Karpas-422 (cell line): ENCODE measurements at regions not wholly inside any gene's neighbourhood (a gene's known extent, or its start where the extent isn't known, plus 50 kb on each side); places are given as distances from the start of the nearest gene placed in this dataset.

ENCODE experiments used
- DNase-seq: peaks from one replicate; pipeline ENCODE4 v3.0.0-alpha.2; 2015
- H2AFZ ChIP-seq: fragments of 200-600 bp; sonication (generic); 2 replicates; pipeline ENCODE4 v1.6.1; 2014; ENCODE audit warnings: antibody characterized with exemption, low read length, mixed read lengths
- H3K27ac ChIP-seq: fragments of 200-600 bp; sonication (generic); 2 replicates; pipeline ENCODE4 v1.5.1; 2014; ENCODE audit warnings: mild to moderate bottlenecking, low read length, moderate library complexity
- H3K27me3 ChIP-seq: fragments of 200-600 bp; sonication (generic); 2 replicates; pipeline ENCODE4 v1.6.1; 2014; ENCODE audit warnings: low read length, mixed read lengths
- H3K36me3 ChIP-seq: fragments of 200-600 bp; sonication (generic); 2 replicates; pipeline ENCODE4 v1.6.1; 2014; ENCODE audit warnings: low read length, mixed read lengths; ENCODE audit not compliant: insufficient read depth
- H3K4me1 ChIP-seq: fragments of 200-600 bp; sonication (generic); 2 replicates; pipeline ENCODE4 v1.6.1; 2014; ENCODE audit warnings: mild to moderate bottlenecking, low read length, mixed read lengths
- H3K4me2 ChIP-seq: fragments of 200-600 bp; sonication (generic); 2 replicates; pipeline ENCODE4 v1.6.1; 2014; ENCODE audit warnings: low read length, low read depth, mild to moderate bottlenecking; ENCODE audit not compliant: poor library complexity, severe bottlenecking
- H3K4me3 ChIP-seq: fragments of 200-600 bp; sonication (generic); 2 replicates; pipeline ENCODE4 v1.5.1; 2014; ENCODE audit warnings: mild to moderate bottlenecking, antibody characterized with exemption, low read length, mixed read lengths
- H3K79me2 ChIP-seq: fragments of 200-600 bp; sonication (generic); 2 replicates; pipeline ENCODE4 v1.6.1; 2014; ENCODE audit warnings: mild to moderate bottlenecking, low read length, mixed read lengths
- H3K9ac ChIP-seq: fragments of 200-600 bp; sonication (generic); 2 replicates; pipeline ENCODE4 v1.6.0; 2014; ENCODE audit warnings: low read length
- H3K9me2 ChIP-seq: fragments of 200-600 bp; sonication (generic), shearing (Covaris generic); replicated peaks from 2 replicates; pipeline ENCODE4 v1.6.0; 2014; ENCODE audit warnings: mild to moderate bottlenecking, low read length, moderate library complexity; ENCODE audit not compliant: insufficient read depth
- H3K9me3 ChIP-seq: fragments of 300-700, 200-600 bp; sonication (generic); 2 replicates; pipeline ENCODE4 v1.6.1; 2014; ENCODE audit warnings: low read length, mixed read lengths
- H4K20me1 ChIP-seq: fragments of 200-600 bp; sonication (generic); 2 replicates; pipeline ENCODE4 v1.6.1; 2014; ENCODE audit warnings: mild to moderate bottlenecking, antibody characterized with exemption, low read length, low read depth; ENCODE audit not compliant: insufficient read depth

DNA sequence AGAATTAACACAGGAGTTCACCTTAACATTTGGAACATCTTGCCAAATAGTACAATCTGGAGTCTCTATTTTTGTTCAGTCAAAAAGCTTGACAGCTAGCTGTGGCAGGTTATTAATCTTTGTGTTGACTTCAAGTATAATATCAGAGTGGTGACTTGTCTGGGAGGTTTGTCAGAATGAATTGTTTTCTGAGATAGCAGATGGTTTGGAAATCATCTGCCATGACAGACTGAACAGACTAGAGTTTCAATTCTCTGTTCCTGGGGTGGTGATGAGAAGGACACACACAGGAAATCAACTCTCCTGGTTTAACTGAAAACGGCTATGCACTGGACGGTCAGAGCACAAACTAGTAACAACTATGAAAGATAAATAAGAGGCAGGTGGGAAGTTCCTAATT is 203.3 kb upstream of the EMCN start:
- H3K9ac ChIP-seq = no peak overlapping the region

DNA sequence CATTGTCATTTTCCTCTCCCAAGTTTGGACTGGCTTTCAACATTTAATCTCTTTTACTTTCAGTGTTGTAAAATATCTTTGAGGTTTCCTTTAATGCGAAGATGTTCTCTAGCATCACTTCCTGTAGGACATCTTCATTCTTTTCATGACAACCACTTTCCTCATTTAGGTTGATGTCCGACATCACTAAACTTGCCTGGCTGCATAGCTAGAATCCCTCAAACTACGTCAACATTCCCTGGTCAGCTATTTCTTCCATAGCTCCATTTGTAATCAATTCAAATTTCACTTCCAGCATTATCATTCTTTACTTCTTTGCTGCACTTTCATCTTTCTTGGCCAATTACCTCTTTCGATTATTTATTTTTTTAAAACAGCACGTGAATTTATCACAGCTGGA is 198.6 kb upstream of the EMCN start:
- Histone ChIP-seq H3K9ac (no peak overlapping the region), H3K4me2 (no peak overlapping the region), H3K4me1 (no peaks in the 10 kb centered on the region), H3K36me3 (no peaks in the 10 kb centered on the region), H3K9me3 (no peaks in the 10 kb centered on the region), H3K4me3 (no peak overlapping the region), H3K27me3 (no peaks in the 10 kb centered on the region), H4K20me1 (no peaks in the 10 kb centered on the region), H3K9me2 (no peaks in the 10 kb centered on the region), H3K79me2 (no peaks in the 10 kb centered on the region), H3K27ac (no peak overlapping the region), H2AFZ (no peak overlapping the region)
- DNase-seq = no peak

More for the DNA sequence above, 203.3 kb upstream of the EMCN start:
- Histone ChIP-seq H3K9me2 (no peaks in the 10 kb centered on the region), H3K36me3 (no peaks in the 10 kb centered on the region), H2AFZ (no peak overlapping the region), H3K27me3 (no peaks in the 10 kb centered on the region), H3K4me2 (no peak overlapping the region), H3K4me1 (no peaks in the 10 kb centered on the region), H4K20me1 (no peaks in the 10 kb centered on the region), H3K9me3 (no peaks in the 10 kb centered on the region), H3K4me3 (no peak overlapping the region), H3K79me2 (no peaks in the 10 kb centered on the region), H3K27ac (no peak overlapping the region)
- DNase-seq = no peak

DNA sequence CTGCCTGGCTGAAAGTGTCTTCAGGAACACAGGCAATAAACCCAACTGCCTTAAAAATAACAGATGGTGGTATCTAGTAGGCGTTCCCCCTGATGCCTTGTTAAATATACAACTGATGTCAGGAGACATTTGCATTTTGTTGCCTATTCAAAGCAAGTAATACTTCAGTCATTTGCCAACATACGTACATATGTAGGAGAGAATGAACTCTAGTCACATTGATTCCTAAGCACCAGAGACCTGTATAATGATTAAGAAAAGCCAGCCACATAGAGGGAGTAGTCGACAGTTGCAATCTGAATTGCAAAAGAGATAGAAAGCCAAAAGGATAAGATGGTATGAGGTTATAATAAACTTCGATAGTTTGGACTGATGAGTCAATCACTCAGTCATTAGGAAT is 191.0 kb upstream of the EMCN start:
- Histone ChIP-seq H3K4me3 (no peak overlapping the region), H3K4me1 (no peaks in the 10 kb centered on the region), H3K9me2 (0 out of 2 replicates have a peak, but pooled peaks cover 6% of the 10 kb centered on the region), H2AFZ (no peak overlapping the region), H4K20me1 (no peaks in the 10 kb centered on the region), H3K9ac (no peak overlapping the region), H3K36me3 (no peaks in the 10 kb centered on the region), H3K9me3 (no peaks in the 10 kb centered on the region), H3K4me2 (no peak overlapping the region), H3K27me3 (no peaks in the 10 kb centered on the region), H3K27ac (no peak overlapping the region), H3K79me2 (no peaks in the 10 kb centered on the region)
- no peak for DNase-seq

DNA sequence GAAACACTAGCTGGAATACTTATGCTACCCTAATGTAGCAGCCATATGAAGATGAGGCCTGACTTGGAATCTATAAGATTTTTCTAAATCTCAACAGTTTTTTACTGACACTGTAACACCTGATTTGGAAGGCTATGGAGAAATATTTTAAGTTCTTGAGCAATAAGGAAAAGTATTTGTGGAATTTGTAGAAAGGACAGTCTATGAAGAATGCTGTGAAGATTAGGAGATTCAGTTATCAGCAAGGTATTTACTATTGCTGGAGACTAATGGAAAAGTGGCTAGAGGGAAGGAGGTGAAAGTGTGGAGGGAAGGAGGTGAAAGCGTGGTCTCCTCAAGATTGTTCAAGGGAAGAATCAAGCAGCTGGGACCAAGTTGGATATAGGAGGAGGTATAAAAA is 190.0 kb upstream of the EMCN start:
- 0 out of 2 replicates have a peak, but pooled peaks cover 6% of the 10 kb centered on the region for H3K9me2 ChIP-seq
- H3K4me2 ChIP-seq = no peak overlapping the region
- no peak for DNase-seq
- no peaks in the 10 kb centered on the region for H4K20me1 ChIP-seq
- H3K79me2 ChIP-seq = no peaks in the 10 kb centered on the region
- H3K27me3 ChIP-seq = no peaks in the 10 kb centered on the region
- no peaks in the 10 kb centered on the region for H3K4me1 ChIP-seq
- H3K27ac ChIP-seq = no peak overlapping the region
- no peak overlapping the region for H3K9ac ChIP-seq
- H3K9me3 ChIP-seq = no peaks in the 10 kb centered on the region
- no peaks in the 10 kb centered on the region for H3K36me3 ChIP-seq
- no peak overlapping the region for H3K4me3 ChIP-seq
- H2AFZ ChIP-seq = no peak overlapping the region

DNA sequence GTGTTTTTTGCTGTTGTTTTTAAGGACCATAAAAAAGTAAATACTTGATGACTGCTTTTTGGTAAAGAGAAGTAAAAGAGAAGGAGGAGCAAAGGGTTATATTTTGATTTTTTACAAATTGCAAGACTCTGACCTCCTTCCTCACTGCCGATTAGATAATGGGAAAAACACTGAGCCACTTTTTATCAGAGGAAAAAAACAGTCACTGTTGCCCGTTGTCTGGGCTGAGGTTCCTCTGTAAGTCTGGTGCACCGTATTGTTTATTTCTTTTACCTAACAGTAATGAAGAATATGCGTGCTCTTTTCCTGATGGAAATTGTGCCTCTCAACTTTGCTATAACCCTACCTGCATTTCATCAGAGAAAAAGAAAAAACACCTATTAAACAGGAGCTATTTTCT is 178.7 kb upstream of the EMCN start:
- no peak for DNase-seq
- no peak overlapping the region for H2AFZ ChIP-seq
- no peaks in the 10 kb centered on the region for H3K4me1 ChIP-seq
- H3K36me3 ChIP-seq = no peaks in the 10 kb centered on the region
- no peaks in the 10 kb centered on the region for H3K27me3 ChIP-seq
- no peaks in the 10 kb centered on the region for H3K9me2 ChIP-seq
- H3K9me3 ChIP-seq = no peaks in the 10 kb centered on the region
- H3K79me2 ChIP-seq = no peaks in the 10 kb centered on the region
- no peak overlapping the region for H3K4me3 ChIP-seq
- no peaks in the 10 kb centered on the region for H4K20me1 ChIP-seq
- no peak overlapping the region for H3K27ac ChIP-seq
- H3K4me2 ChIP-seq = no peak overlapping the region
- no peak overlapping the region for H3K9ac ChIP-seq

DNA sequence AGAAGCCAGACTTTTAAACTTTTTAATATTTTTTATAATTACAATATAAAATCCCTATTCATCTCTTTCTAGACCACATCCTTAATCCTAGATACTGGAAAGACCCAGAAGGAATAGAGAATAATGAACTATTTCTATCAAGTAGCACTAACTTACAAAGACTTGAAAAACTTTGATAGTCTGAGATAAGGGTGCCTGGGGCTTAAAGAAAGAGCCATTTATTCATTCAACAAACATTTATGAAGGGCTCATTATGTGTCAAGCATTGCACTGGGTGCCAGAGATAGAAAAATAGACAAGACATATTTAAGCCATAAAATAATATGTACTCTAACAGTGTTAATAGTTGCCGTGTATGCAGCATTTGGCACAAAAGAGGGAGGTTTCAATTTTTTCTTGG is 178.0 kb upstream of the EMCN start:
- H2AFZ ChIP-seq = no peak overlapping the region
- H3K36me3 ChIP-seq = no peaks in the 10 kb centered on the region
- H3K27ac ChIP-seq = no peak overlapping the region
- no peaks in the 10 kb centered on the region for H4K20me1 ChIP-seq
- no peak for DNase-seq
- no peaks in the 10 kb centered on the region for H3K9me3 ChIP-seq
- no peaks in the 10 kb centered on the region for H3K9me2 ChIP-seq
- no peak overlapping the region for H3K4me2 ChIP-seq
- no peak overlapping the region for H3K4me3 ChIP-seq
- no peaks in the 10 kb centered on the region for H3K27me3 ChIP-seq
- no peaks in the 10 kb centered on the region for H3K79me2 ChIP-seq
- no peak overlapping the region for H3K9ac ChIP-seq
- H3K4me1 ChIP-seq = no peaks in the 10 kb centered on the region

DNA sequence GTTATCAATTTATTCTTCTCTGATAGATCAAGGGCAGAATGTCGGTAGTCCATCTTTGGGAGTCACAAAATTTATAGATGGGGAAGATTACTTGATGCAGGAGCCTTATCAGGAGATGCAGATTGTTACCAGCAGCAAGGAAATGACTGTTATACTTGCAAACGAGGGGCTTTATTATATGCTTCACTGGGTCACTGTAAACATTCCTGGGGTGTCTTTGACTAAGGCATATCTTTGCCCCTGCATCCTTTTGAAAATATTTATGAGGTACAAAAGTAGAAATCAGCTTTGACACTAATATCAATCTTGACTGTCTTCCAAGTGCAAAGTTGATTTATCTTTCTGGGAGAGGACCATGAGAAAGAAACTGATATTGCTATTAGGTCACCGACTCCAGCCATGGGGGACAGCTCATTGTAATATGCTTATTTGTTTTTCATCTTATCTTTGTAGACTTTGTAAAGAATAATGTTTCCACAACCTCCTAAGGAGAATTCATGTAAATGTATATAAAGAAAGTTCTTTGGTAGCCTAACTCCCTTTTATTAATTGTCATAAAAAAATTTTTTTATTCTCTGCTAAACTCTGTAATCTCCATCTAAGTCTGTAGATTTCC is 177.3 kb upstream of the EMCN start:
- Histone ChIP-seq H2AFZ (no peak overlapping the region), H3K4me3 (no peak overlapping the region), H3K27ac (no peak overlapping the region), H3K27me3 (no peaks in the 10 kb centered on the region), H3K9me2 (no peaks in the 10 kb centered on the region), H3K36me3 (no peaks in the 10 kb centered on the region), H3K79me2 (no peaks in the 10 kb centered on the region), H3K9me3 (no peaks in the 10 kb centered on the region), H4K20me1 (no peaks in the 10 kb centered on the region), H3K4me1 (no peaks in the 10 kb centered on the region), H3K4me2 (no peak overlapping the region), H3K9ac (no peak overlapping the region)
- DNase-seq = no peak

DNA sequence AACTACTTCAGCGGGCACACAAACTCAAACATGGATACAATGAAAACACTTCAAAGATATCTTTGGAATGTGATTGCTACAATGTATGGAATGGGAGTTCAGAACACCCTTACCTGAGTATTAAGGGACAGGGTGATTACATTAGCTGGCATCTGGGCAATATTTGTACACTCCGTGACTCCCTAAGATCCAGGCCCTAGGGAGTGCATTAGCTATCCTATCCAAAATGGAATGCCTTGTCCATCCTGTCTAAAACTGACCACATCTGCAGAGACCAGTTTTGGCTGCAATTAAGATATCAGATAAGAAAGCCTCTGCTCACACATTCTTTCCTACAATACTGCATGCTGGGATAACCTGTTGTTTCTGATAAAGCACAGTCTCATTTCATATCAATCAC is 176.6 kb upstream of the EMCN start:
- H3K27ac ChIP-seq = no peak overlapping the region
- no peaks in the 10 kb centered on the region for H3K9me2 ChIP-seq
- no peaks in the 10 kb centered on the region for H3K4me1 ChIP-seq
- H3K9ac ChIP-seq = no peak overlapping the region
- H3K79me2 ChIP-seq = no peaks in the 10 kb centered on the region
- H3K4me3 ChIP-seq = no peak overlapping the region
- no peak overlapping the region for H3K4me2 ChIP-seq
- H4K20me1 ChIP-seq = no peaks in the 10 kb centered on the region
- H3K36me3 ChIP-seq = no peaks in the 10 kb centered on the region
- H3K27me3 ChIP-seq = no peaks in the 10 kb centered on the region
- H2AFZ ChIP-seq = no peak overlapping the region
- DNase-seq = no peak
- no peaks in the 10 kb centered on the region for H3K9me3 ChIP-seq

DNA sequence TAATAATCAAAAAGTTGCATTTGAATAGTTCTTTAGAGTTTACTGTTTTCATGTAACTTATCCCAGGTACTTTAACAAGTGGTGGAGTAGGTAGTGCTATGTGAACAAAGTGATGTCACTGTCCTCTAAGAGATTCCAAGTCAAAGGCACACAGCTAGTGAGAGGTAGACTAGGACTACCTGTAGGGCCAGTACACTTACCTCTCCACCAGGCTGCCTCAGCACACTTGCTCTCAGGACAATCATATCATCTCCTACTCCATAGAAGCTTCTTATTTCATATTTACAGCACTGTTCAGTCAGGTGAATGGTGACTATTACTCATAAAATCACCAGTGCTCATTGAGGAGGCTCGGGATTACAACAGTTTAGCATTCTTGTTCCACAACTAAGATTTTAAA is 173.0 kb upstream of the EMCN start:
- Histone ChIP-seq H3K4me2 (no peak overlapping the region), H3K9me2 (no peaks in the 10 kb centered on the region), H3K27ac (no peak overlapping the region), H3K27me3 (no peaks in the 10 kb centered on the region), H3K9ac (no peak overlapping the region), H4K20me1 (no peaks in the 10 kb centered on the region), H3K79me2 (no peaks in the 10 kb centered on the region), H3K4me1 (no peaks in the 10 kb centered on the region), H3K9me3 (no peaks in the 10 kb centered on the region), H3K36me3 (no peaks in the 10 kb centered on the region), H2AFZ (no peak overlapping the region), H3K4me3 (no peak overlapping the region)
- no peak for DNase-seq
